Fibroblast of skin of left quadriceps (primary cell): ENCODE measurements at regions not wholly inside any gene's neighbourhood (a gene's known extent, or its start where the extent isn't known, plus 50 kb on each side); places are given as distances from the start of the nearest gene placed in this dataset.

ENCODE experiments used
- DNase-seq, 2 experiments: peaks; one replicate each; pipeline ENCODE4 v3.0.0-alpha.2; 2013; ENCODE audit warnings: low read depth in 2 of 2

DNA sequence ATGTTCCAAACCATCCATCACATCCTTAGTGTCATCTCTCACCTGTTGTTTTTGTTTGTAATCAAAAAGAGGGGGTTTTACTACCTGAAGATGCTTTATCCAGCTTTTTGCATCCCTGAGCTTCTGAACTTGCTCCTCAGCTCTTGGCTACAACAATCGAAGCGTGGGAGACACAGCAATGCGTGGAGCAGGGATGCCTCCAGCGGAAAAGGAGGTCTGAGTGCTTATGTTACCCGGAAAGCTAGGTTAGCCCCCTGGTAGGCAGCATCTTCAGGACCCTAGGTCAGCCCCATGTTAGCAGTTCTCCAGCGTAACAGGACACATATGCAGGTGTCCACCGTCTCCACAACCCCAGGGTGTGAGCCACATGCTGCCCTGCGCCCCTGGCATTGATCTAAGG is 141.5 kb downstream of the RRAGC start:
- no peak for DNase-seq

DNA sequence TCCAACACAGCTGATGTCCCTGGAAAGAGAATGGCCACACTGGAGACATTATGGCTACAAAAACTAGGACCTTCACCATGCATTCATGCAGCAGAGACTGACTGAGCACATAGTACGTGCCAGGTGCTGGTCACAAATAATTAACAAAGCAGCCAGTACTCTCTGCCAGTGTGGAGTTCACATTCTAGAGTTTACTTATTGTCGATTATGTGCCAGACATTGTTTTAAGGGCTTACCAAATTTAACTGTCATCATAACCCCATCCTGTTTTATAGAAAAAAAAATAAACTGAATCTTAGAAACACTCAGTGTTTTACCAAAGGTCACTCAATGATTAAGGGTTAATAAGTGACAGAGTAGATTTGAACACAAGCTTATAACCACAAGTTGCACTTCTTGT is 143.3 kb downstream of the RRAGC start:
- no peak for DNase-seq

DNA sequence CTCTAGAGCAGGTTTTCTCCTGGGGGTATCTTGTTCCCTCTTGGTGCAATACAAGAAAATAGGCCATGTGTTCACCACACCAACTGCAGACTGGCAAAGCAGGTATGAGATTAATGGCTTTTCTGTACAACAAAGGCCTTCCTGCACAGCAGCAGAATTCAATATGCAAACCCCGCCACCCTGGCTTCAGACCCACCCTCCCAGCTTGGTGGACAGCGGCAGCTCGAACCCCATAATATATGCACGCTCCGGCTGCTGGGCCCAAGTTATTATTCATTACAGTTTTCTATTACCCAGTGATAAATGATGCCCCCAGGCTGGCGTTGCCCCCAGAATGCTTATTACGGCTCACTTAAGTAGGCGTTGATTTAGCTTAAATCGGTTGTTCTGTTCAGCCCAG is 144.2 kb downstream of the RRAGC start:
- no peak for DNase-seq

DNA sequence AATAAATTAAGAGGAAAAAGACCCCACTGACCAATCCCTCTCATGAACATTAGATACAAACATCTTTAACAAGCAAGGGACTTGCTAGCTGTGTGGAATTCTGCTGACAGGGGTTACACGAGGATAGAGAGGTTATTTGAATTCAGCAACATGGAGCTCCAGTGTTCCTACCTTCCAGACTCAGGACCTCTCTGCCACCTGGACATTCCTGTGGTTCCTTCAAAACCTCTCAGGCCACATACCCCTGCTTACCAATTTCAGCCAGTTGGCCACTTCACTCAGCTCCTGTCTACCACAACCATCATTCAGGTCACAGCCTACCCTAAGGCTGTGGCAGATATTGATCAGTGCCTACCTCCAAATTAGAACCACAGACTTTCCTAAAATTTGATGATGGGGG is 147.5 kb downstream of the RRAGC start:
- DNase-seq = no peak

DNA sequence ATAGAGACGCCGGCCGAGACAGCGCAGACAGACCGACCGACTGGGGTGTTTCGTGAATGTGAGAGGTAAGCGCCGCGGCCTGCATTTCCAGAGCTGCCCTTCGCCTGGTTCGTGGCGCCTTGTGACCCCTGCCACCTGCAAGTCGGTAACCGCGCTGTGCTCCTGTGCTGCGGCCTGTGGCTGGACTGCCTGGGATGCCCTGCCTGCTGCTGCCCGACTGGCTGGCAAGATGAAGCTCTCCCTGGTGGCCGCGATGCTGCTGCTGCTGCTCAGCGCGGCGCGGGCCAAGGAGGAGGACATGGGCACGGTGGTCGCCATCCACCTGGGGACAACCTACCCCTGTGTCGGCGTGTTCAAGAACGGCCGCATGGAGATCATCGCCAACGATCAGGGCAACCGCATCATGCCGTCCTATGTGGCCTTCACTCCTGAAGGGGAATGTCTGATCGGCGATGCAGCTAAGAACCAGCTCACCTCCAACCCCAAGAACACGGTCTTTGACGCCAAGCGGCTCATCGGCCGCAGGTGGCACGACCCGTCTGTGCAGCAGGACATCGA is 150.8 kb downstream of the RRAGC start:
- no peak for DNase-seq

DNA sequence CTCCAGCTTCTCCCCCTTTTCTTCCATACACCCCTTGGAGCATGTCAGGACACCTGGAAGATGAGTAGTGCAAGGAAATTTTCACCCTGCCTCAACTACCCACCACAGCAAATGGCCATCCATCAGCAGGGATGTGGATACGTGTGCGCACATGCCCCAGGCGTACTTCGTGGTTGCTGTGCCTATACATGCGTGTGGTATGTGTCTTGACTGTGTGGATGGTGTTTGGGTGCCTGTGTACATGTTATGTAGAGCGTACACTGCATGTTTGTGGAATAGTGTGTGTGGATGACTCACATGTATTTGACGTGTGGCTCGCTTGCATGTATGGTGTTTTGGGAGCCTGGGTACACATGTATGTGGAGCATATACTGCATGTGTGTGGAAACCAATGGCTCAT is 158.5 kb downstream of the RRAGC start:
- no peak for DNase-seq

DNA sequence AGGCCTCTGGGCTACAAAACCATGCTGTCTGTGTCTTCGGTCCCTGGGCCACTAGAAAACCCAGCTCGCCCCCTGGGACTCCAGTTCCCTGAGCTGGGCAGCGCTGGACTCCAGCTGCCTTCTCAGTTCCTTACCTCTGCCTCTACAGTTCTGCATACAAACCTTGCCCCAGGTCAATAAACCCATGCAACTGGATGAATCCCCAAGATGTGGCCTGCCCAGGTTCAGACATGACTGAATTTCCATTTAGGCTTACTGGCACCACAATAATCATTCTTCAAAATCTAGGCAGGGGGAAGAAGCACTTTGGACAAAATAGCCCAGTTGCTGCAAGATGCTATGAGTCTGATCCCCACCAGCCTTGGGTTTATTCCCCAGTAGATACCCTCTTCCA is 159.5 kb downstream of the RRAGC start:
- no peak for DNase-seq

DNA sequence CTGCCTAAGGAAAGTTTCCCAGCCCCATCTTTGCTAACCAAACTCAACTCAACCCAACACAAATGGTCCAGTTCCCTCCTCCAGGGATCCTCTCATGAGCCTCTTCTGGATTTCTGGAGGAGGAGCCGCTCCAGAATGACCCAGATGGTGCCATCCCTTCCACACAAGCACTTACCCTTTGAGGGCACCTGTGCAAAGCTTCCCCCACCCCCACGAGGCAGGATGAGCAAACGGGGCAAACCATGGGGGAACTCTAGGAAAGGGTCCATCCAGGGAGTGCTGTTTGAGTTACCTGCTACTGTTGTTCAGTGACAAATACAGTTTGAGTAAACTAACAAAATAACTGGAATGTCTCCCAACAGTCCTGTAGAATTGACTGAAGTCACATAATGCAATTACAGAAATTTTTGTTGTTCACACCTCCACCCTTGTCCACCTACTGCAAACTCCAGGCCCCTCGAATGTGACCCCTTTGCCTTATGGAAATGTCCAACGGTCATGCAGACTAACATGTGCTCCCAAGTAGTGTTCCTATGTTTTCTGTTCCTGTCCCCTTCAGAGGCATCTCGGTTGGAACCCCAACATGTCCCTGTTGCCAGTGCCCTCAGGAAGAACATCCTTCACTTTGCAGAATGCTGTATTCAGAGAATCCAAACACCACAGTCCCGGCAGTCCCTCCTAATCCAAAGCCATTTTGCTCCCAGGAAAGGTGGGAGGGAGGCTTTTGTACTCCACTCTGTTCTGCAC is 160.1 kb downstream of the RRAGC start:
- DNase-seq = no peak

DNA sequence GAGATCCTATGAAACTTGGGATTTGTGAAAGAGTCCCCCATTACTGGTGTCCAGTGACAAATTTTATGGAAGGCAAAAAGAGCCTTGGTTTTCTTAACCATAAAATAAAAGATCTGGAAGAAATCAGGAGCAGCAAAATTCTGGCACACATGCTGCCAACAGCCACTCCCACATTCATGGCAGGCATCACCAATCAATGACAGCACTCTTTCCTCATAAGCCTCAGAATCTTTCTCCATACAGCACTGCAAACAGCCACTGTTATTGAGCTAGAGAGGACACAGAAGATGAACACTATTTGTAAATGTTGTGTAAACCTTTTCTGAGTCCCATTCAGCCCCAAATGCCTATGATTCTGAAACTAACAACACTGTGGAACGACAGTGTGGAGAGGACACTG is 162.2 kb downstream of the RRAGC start:
- no peak for DNase-seq

DNA sequence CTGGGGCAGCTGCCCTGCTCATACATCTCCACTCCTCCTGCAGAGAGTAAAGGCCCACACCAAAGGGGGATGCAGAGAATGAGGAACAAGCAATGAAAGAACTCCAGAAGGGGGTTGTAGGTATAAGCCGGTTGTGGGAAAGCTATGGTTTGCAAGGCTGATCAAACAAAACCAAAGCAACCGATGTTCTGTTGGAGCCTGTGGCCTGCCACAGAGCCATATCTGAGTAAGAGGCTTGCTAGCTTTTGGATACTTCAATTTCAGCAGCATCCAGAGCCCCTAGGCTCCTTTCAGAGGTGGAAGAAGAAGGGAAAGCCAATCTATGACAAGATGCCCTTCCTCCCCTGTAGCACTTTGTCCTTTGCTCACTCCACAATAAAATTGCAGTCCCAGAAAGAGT is 163.2 kb downstream of the RRAGC start:
- DNase-seq = no peak

DNA sequence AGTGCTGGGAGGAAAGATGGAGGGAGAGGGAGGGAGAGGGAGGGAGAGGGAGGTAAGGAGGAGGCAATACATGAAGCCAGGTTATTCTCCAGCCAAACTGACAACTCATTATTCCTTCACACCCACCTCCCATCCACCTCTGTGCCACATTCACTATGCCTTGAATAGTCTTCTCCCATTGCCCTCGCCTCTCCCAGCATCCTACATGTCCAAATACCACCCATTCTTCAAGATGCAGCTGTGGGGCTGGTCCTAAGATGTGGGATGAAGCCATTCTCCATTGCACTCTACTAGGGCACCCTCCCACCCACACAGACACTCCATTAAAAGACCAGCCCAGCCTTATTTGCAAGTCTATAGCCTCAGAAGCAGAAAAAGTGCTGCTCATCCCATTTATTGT is 165.8 kb downstream of the RRAGC start:
- DNase-seq = no peak

DNA sequence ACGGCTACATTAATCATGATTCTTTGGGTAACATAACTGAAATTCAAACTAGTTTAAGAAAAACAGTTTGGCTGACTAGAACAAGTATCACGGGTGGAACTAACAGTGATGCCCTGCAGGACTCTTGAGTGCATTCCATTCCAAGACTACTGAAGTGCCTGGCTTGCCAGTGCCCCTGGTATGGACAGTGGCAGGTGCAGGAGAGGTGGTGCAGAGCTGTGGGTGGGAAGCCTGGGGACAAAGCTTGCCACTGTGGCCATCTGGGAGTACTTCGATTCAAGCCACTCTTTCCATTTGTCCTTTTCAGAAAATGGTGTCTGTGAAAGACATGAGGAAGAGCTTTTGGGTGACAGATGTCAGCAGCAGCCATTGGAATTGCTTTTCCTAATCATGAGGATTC is 166.5 kb downstream of the RRAGC start:
- DNase-seq = no peak

DNA sequence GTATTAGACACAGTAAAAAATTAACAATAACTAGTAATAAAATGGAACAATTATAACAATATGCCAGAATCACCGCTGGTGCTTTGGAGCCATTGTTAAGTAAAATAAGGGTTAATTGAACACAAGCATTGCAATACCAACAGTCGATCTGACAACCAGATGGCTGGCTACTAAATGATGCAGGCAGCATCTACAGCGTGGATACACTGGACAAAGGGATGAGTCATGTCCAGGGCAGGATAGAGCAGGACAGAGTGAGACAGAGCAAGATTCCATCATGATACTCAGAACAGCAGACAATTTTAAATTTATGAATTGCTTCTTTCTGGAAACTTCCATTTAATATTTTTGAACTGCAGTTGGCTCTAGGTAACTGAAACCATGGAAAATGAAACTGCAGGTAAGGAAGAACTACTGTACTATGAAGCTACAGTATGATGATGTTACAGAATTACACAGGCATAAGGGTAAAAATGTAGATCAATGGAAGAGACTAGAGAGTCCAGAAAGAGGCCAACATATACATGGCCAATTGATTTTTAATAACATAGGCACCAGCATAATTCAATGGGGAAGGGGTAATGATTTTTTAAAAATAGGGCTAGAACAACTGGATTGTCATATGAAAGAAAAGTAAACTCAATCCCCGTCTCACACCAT is 168.7 kb downstream of the RRAGC start:
- no peak for DNase-seq

DNA sequence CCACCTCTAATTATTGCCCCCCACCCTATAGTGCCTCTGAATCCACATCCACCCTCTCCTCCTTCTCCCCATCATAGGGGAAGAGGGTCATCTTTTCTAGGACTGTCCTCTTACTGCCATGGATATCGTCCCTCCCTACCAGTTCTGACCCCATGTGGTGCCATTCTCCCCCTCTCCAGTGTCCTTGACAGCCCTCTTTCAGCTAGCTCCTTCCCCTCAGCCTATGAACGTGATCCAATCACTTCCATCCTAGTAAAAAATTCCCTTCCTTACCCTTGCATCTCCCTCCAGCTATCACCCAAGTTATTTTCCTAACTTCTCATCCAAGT is 172.7 kb downstream of the RRAGC start:
- no peak for DNase-seq

DNA sequence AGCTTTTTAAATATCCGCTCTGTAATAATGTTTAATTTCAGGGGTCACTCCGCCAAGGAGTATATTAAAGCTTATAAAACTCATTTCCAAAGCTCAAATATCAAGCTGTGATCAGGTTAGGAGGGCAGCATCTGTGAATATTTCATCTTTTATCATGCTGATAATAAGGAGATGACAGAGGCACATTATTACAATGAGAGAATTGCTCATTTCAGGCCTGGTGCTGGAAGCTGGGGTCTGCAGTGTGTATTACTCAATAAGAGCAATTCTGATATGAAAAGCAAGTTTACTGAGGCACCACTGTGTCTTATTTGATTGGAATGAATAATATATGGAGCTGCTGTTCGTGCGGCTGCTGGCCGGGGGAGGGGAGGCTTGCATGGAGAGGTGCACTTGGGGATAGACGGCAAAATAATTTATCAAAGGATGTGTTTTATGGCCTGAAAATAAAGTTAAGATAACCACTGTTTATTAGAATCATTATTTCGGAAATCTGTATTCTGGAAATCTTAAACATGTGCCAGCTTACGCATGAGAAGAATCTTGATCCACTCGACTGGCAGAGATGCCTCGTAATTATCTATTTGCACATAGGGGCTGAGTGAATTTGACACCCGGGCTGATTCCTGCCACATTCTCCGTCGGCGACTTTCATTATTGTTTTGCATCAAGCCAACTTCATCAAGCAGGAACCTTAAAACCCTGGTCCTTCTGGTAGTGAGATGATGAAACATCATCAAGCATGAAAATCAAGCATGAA is 173.2 kb downstream of the RRAGC start:
- DNase-seq = no peak

DNA sequence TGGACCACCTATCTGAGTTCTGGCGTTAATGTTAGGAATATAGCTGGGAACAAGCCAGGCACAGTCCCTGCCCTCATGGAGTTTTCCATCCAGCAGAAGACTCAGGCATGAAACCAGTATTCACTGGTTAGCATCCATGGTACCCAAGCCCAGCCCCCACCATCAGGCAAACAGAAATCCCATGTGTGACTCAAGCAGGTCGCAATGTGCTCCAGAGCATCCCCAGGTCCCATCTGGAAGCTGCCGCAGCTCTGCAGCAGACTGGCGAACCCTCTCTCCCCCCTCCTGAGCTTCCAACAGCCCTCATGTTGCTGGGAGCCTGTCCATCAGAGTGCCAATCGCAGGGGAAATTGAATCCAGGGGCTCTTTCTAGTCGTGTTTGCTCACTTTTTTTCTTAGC is 174.2 kb downstream of the RRAGC start:
- DNase-seq = no peak

DNA sequence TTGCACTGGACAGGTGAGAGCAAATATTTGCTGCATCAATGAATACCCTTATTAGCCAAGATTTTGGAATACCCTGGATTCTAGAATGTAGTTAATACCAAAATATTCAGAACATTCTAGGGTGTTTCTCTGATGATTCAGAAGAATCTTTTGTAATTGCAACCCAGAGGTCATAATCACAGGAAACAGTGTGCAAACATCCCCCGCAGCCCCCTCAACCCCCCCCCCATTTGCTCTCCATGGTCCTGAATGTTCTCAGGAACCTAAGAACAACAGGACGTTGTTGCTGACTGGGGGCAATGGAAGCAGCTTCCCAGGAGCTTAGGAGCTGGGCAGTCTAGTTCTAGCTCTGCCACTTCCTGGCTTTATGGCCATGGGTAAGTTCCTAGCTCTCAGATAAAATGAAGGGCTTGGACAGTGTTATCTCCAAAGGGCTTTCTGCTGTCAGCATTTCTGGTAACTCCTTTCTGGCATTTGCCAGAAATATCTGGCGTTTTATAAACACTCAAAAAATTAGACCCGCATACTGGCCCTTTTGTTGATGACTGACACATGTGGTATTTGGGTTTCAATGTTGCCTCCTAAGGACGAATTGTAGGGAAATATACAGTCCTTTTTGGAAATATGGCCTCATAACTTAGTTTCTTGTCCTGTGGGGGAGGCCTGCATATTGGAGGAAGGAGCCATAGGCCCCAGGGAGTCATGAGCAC is 178.6 kb downstream of the RRAGC start:
- no peak for DNase-seq

DNA sequence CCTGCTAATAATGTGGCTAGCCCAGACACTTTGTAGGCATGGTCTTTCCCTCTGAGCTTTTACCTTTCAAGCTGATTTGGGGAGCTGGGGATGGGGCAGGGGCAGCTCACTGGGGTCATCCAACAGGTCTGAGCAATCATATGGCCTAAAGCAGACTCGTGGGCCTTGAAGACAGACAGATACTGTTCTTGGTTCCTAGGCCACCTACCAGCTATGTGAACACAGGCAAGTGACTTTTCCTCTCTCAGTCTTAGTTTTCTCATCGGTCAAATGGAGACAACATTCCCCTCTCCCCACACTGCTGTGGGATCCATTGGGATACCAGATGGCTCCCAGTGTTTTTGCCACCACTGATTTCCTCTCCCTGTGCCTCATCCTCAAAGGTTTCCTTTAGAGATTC is 181.8 kb downstream of the RRAGC start:
- DNase-seq = no peak

DNA sequence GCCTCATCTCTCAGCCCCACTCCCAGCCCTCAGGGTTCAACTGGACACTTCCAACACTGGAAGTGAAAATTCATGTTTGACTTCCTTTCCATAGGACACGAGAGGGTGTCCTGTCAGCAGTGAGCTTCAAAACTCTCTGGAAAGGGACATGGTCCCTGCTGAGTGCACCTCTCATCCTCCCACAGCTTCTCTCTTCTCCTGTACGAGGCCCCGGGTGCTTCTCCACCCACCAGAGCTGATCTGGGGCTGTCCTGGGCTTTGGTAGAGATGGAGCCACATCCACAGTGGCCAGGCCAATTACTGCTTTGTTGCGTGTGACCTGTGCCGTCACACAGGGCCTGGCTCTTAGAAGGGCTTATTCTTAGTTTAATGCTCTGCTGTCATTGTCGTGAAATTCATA is 182.3 kb downstream of the RRAGC start:
- DNase-seq = no peak

DNA sequence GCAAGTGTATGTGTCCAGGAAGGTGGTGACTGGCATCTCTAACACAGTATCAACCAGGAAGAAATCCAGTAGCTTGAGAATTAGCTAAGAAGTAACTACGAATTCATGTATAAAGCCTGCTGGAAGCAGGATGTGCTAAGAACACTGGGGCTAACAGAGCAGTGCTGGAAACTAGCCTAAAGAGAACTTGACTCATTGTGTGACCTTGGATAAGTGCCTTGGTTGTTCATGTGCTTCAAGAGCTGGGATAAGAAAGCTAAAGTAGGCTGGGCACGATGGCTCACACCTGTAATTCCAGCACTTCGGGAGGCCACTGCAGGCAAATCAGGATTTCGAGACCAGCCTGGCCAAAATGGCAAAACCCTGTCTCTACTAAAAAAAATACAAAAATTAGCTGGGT is 186.9 kb downstream of the RRAGC start:
- DNase-seq = no peak

DNA sequence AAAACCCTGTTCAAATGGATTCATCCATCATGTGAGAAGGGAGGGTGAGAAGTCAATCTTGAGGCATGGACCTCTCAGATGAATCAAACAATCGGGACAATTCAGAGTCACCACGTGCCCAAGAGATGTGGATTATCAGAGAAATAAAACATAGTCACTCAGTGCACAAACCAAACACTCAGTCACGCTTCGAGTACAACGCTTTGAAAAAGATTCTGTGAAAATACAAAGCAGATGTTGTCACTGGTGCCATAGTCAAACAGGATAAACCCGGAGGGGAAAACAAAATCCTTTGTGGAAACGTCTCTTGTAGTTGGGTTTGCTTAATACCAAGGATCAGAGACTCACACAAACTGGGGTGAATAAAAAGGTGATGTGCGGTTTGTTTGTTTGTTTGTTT is 188.4 kb downstream of the RRAGC start:
- DNase-seq = no peak

DNA sequence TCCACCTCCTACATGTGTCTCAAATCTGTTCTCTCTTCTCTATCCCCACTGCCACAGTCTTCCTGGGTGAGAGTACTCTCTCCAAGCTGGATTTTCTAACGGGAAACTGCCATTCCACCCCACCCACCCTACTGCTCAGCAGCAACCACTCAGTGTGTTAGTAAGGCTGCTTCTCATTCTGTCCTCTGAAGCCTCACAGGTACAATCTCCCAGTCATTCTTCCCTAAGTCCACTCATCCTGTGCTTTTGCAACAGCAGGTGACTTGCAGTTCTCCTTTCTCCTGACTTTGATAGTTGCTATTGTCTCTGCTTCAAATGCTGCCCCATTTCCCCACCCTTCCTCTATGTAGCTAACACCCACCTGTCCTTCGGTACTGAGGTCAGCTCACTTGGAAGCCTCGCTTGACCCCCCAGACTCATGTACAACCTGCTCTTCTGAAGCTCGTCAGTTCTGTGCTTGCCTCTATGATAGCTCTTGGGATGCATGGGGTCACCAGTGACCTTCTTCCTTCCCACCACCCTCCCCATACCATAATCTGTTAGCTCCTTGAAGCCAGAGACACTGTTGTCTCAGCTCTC is 188.9 kb downstream of the RRAGC start:
- DNase-seq = no peak
